NT2/D1 (cell line): ENCODE measurements at regions not wholly inside any gene's neighbourhood (a gene's known extent, or its start where the extent isn't known, plus 50 kb on each side); places are given as distances from the start of the nearest gene placed in this dataset.

ENCODE experiments used
- DNase-seq: peaks from one replicate; pipeline ENCODE4 v3.0.0-alpha.2; 2011; ENCODE audit warnings: low read depth, low spot score
- H3K27me3 ChIP-seq: 2 replicates; pipeline ENCODE4 v1.6.0; 2011; ENCODE audit warnings: mild to moderate bottlenecking; ENCODE audit not compliant: insufficient read length, insufficient read depth
- H3K36me3 ChIP-seq: 2 replicates; pipeline ENCODE4 v1.6.1; 2011; ENCODE audit warnings: mild to moderate bottlenecking, low read length, mixed read lengths; ENCODE audit not compliant: insufficient read depth, insufficient read length
- H3K4me1 ChIP-seq: 2 replicates; pipeline ENCODE4 v1.5.1; 2011; ENCODE audit not compliant: insufficient read depth, insufficient read length
- H3K4me3 ChIP-seq: 2 replicates; pipeline ENCODE4 v1.5.1; 2011; ENCODE audit warnings: low read depth; ENCODE audit not compliant: insufficient read length
- H3K9ac ChIP-seq: 2 replicates; pipeline ENCODE4 v1.6.0; 2011; ENCODE audit warnings: low read depth; ENCODE audit not compliant: insufficient read length
- H3K9me3 ChIP-seq: 2 replicates; pipeline ENCODE4 v1.5.1; 2011; ENCODE audit warnings: mild to moderate bottlenecking, low read length; ENCODE audit not compliant: insufficient read depth
- SUZ12 ChIP-seq: IDR thresholded peaks from 2 replicates; pipeline ENCODE4 v1.6.1; 2011; ENCODE audit not compliant: insufficient read length, insufficient read depth; ENCODE audit errors: extremely low read depth
- YY1 ChIP-seq: IDR thresholded peaks from 2 replicates; pipeline ENCODE4 v1.6.1; 2011; ENCODE audit not compliant: insufficient read length, insufficient read depth
- ZNF274 ChIP-seq: IDR thresholded peaks from 2 replicates; pipeline ENCODE4 v1.6.1; 2011; ENCODE audit warnings: mild to moderate bottlenecking, low read depth, low read length

DNA sequence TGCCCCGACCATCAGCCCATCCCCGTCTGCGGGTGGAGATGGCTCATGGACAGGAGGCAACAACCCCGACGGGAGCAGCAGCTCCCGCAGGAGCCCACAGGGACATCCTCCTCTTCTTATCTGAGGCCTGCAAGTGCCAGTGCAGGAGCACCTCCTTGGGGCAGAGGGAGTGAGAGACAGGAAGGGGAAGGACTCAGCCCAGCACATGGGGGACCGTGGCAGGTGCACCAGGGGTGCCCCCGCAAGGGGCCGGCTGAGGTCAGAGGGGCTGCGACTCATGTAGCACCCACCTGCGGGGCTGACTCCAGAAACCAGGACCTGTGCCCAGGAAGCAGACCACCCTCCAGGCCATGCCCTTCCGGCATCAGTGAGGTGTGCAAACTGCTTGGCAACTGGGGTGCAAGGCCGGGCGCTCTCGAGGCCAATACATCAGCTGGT lies 259.8 kb upstream of the ADAMTS16 start:
- H3K36me3 ChIP-seq: no peaks in the 10 kb centered on the region
- no peak overlapping the region for H3K4me3 ChIP-seq
- H3K9ac ChIP-seq: no peak overlapping the region
- H3K27me3 ChIP-seq: no peaks in the 10 kb centered on the region
- no peaks in the 10 kb centered on the region for H3K4me1 ChIP-seq
- TF ChIP-seq YY1: no peak
- no peak for TF ChIP-seq ZNF274
- no peak for TF ChIP-seq SUZ12
- H3K9me3 ChIP-seq: no peaks in the 10 kb centered on the region
- no peak for DNase-seq

GRCh38 chr5:4881366-4882002 lies 258.6 kb upstream of the ADAMTS16 start:
- H3K4me1 ChIP-seq: no peaks in the 10 kb centered on the region
- no peaks in the 10 kb centered on the region for H3K27me3 ChIP-seq
- H3K4me3 ChIP-seq: no peak overlapping the region
- no peak for TF ChIP-seq ZNF274
- TF ChIP-seq YY1: no peak
- no peak for TF ChIP-seq SUZ12
- no peak overlapping the region for H3K9ac ChIP-seq
- no peaks in the 10 kb centered on the region for H3K36me3 ChIP-seq
- no peak for DNase-seq
- H3K9me3 ChIP-seq: no peaks in the 10 kb centered on the region

DNA sequence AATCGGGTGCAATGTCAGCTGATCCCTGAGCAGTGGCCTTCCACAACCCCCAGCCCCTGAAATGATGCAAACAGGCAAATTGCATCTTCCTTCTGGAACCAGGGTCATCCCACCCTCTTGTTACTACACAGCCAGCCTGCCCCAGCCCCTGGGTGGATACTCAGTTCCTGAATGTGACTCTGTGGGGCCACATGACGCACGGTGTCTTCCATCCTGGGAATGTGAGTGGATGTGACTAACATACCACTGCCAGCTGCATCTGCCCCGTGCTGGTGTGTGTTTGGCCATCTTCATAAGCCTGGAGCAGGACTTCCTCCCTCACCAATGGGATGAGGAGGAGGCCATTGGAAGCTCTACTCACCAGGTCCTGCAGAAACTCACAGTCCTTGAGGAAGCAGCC lies 257.9 kb upstream of the ADAMTS16 start:
- Histone ChIP-seq H3K4me1 (no peaks in the 10 kb centered on the region), H3K27me3 (no peaks in the 10 kb centered on the region), H3K9me3 (no peaks in the 10 kb centered on the region), H3K9ac (no peak overlapping the region), H3K4me3 (no peak overlapping the region), H3K36me3 (no peaks in the 10 kb centered on the region)
- TF ChIP-seq YY1 (no peak), SUZ12 (no peak), ZNF274 (no peak)
- DNase-seq: no peak

DNA sequence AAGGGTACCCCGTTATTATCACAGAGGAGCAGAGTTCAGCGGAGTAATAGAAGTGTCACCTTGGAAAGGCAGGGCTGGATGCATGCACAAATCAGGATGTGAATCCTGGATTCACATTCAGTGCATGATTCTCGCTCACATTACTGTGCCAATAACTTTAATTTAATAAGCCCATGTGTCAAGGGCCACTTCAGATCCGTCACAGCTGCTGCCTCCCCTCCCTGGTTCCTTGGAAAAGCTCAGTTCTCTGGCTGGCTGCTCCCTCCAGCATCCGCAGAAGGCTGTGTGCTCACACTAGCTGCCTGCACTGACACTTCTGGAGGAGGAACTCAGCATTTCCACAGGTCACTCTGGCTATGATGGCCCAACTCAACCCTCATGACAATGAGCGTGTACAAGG lies 256.8 kb upstream of the ADAMTS16 start:
- no peaks in the 10 kb centered on the region for H3K9me3 ChIP-seq
- no peak for TF ChIP-seq YY1
- TF ChIP-seq ZNF274: no peak
- no peak for TF ChIP-seq SUZ12
- no peaks in the 10 kb centered on the region for H3K27me3 ChIP-seq
- no peak overlapping the region for H3K4me3 ChIP-seq
- H3K4me1 ChIP-seq: no peaks in the 10 kb centered on the region
- no peak overlapping the region for H3K9ac ChIP-seq
- no peaks in the 10 kb centered on the region for H3K36me3 ChIP-seq
- no peak for DNase-seq

GRCh38 chr5:4893063-4893744 lies 246.9 kb upstream of the ADAMTS16 start:
- no peak overlapping the region for H3K9ac ChIP-seq
- no peaks in the 10 kb centered on the region for H3K36me3 ChIP-seq
- no peaks in the 10 kb centered on the region for H3K4me1 ChIP-seq
- H3K4me3 ChIP-seq: no peak overlapping the region
- TF ChIP-seq YY1 (no peak), SUZ12 (no peak), ZNF274 (no peak)
- H3K27me3 ChIP-seq: no peaks in the 10 kb centered on the region
- H3K9me3 ChIP-seq: no peaks in the 10 kb centered on the region
- DNase-seq: no peak

GRCh38 chr5:4896328-4896727 lies 243.8 kb upstream of the ADAMTS16 start:
- TF ChIP-seq YY1 (no peak), ZNF274 (no peak), SUZ12 (no peak)

GRCh38 chr5:4901305-4901811 lies 238.8 kb upstream of the ADAMTS16 start:
- Histone ChIP-seq H3K4me3 (no peak overlapping the region), H3K9me3 (no peaks in the 10 kb centered on the region), H3K27me3 (no peaks in the 10 kb centered on the region), H3K4me1 (no peaks in the 10 kb centered on the region), H3K36me3 (no peaks in the 10 kb centered on the region), H3K9ac (no peak overlapping the region)
- DNase-seq: no peak
- no peak for TF ChIP-seq SUZ12
- no peak for TF ChIP-seq ZNF274
- no peak for TF ChIP-seq YY1

More at GRCh38 chr5:4896328-4896727, 243.8 kb upstream of the ADAMTS16 start:
- no peak overlapping the region for H3K9ac ChIP-seq
- no peak overlapping the region for H3K4me3 ChIP-seq
- no peaks in the 10 kb centered on the region for H3K27me3 ChIP-seq
- DNase-seq: no peak
- H3K4me1 ChIP-seq: no peaks in the 10 kb centered on the region
- H3K9me3 ChIP-seq: no peaks in the 10 kb centered on the region
- no peaks in the 10 kb centered on the region for H3K36me3 ChIP-seq

- Histone ChIP-seq H3K27me3 (no peaks in the 10 kb centered on the region), H3K9me3 (no peaks in the 10 kb centered on the region), H3K4me1 (no peaks in the 10 kb centered on the region), H3K4me3 (no peak overlapping the region), H3K36me3 (no peaks in the 10 kb centered on the region), H3K9ac (no peak overlapping the region)
- no peak for DNase-seq
- no peak for TF ChIP-seq ZNF274
- no peak for TF ChIP-seq YY1
- TF ChIP-seq SUZ12: no peak
Measured at GRCh38 chr5:4901924-4902323, 238.2 kb upstream of the ADAMTS16 start.
